Neuronal stem cell (in vitro differentiated cells): ENCODE measurements at regions not wholly inside any gene's neighbourhood (a gene's known extent, or its start where the extent isn't known, plus 50 kb on each side); places are given as distances from the start of the nearest gene placed in this dataset.

Experiments used
- DNase-seq: peaks from one replicate; pipeline ENCODE4 v3.0.0-alpha.2; 2013; ENCODE audit warnings: low spot score
- H2AFZ ChIP-seq: one replicate; pipeline ENCODE4 v1.6.1; 2013; ENCODE audit warnings: mild to moderate bottlenecking, low read length, inconsistent platforms
- H2AK5ac ChIP-seq: 2 replicates; pipeline ENCODE4 v1.6.1; 2013; ENCODE audit warnings: low read depth, mild to moderate bottlenecking, inconsistent platforms, low read length, moderate library complexity, mixed read lengths
- H2BK120ac ChIP-seq: 2 replicates; pipeline ENCODE4 v1.6.1; 2013; ENCODE audit warnings: low read depth, mild to moderate bottlenecking, inconsistent platforms, low read length, moderate library complexity, mixed read lengths
- H2BK12ac ChIP-seq: one replicate; pipeline ENCODE4 v1.6.1; 2013; ENCODE audit warnings: low read length, inconsistent platforms
- H2BK15ac ChIP-seq: 2 replicates; pipeline ENCODE4 v1.6.1; 2013; ENCODE audit warnings: mild to moderate bottlenecking, low read length, inconsistent platforms, mixed read lengths
- H2BK5ac ChIP-seq: one replicate; pipeline ENCODE4 v1.6.1; 2013; ENCODE audit warnings: inconsistent platforms, mild to moderate bottlenecking, low read length, moderate library complexity
- H3K14ac ChIP-seq: one replicate; pipeline ENCODE4 v1.6.1; 2013; ENCODE audit warnings: low read length, inconsistent platforms
- H3K18ac ChIP-seq: 2 replicates; pipeline ENCODE4 v1.6.1; 2013; ENCODE audit warnings: low read length, inconsistent platforms
- H3K23ac ChIP-seq: 2 replicates; pipeline ENCODE4 v1.6.1; 2013; ENCODE audit warnings: low read depth, mild to moderate bottlenecking, mixed read lengths, low read length, inconsistent platforms; ENCODE audit not compliant: poor library complexity
- H3K27ac ChIP-seq: replicated peaks from 3 replicates; pipeline ENCODE4 v1.5.1; 2013; ENCODE audit warnings: low read length, inconsistent platforms
- H3K27me3 ChIP-seq, 3 experiments: 2 replicates each; pipeline ENCODE4 v1.6.1; 2013; ENCODE audit warnings: low read length in 3 of 3, mild to moderate bottlenecking in 2 of 3, inconsistent platforms in 1 of 3, low read depth in 1 of 3, mixed read lengths in 1 of 3, moderate library complexity in 1 of 3; ENCODE audit not compliant: control insufficient read depth in 3 of 3, insufficient read depth in 3 of 3
- H3K36me3 ChIP-seq, 2 donors: replicated peaks in 1 of 2; 2 replicates each; pipeline ENCODE4 v1.6.1; 2013; ENCODE audit warnings: low read length in 2 of 2; ENCODE audit not compliant: control insufficient read depth in 2 of 2, insufficient read depth in 2 of 2
- H3K4ac ChIP-seq: 2 replicates; pipeline ENCODE4 v1.6.1; 2013; ENCODE audit warnings: inconsistent platforms, mild to moderate bottlenecking, low read length, moderate library complexity
- H3K4me1 ChIP-seq, 2 donors: 1 replicate in 1 of 2; 2 replicates in 1 of 2; pipeline ENCODE4 v1.6.1; 2013; ENCODE audit warnings: low read length in 2 of 2, low read depth in 1 of 2; ENCODE audit not compliant: control insufficient read depth in 2 of 2, insufficient read depth in 1 of 2
- H3K4me2 ChIP-seq: one replicate; pipeline ENCODE4 v1.6.1; 2013; ENCODE audit warnings: mild to moderate bottlenecking, low read length, inconsistent platforms; ENCODE audit not compliant: insufficient read depth, poor library complexity, severe bottlenecking
- H3K4me3 ChIP-seq, 2 donors: 2 replicates each; pipeline ENCODE4 v1.5.1; 2013; ENCODE audit warnings: low read length in 2 of 2, mild to moderate bottlenecking in 2 of 2, inconsistent platforms in 1 of 2, moderate library complexity in 1 of 2
- H3K79me1 ChIP-seq: one replicate; pipeline ENCODE4 v1.6.1; 2013; ENCODE audit warnings: low read depth, mild to moderate bottlenecking, inconsistent platforms, low read length, moderate library complexity
- H3K9ac ChIP-seq: one replicate; pipeline ENCODE4 v1.6.1; 2013; ENCODE audit warnings: mild to moderate bottlenecking, low read depth, low read length, inconsistent platforms; ENCODE audit not compliant: poor library complexity
- H3K9me3 ChIP-seq, 2 donors: replicated peaks in 1 of 2; 2 replicates each; pipeline versions ENCODE3 to v1.6.1; 2013; ENCODE audit warnings: low read length in 2 of 2, mild to moderate bottlenecking in 2 of 2, inconsistent platforms in 1 of 2, low read depth in 1 of 2, mixed read lengths in 1 of 2, moderate library complexity in 1 of 2; ENCODE audit not compliant: control insufficient read depth in 2 of 2, insufficient read depth in 1 of 2
- H4K8ac ChIP-seq: one replicate; pipeline ENCODE4 v1.6.1; 2013; ENCODE audit warnings: low read depth, mild to moderate bottlenecking, inconsistent platforms, low read length, moderate library complexity
- H4K91ac ChIP-seq: one replicate; pipeline ENCODE4 v1.6.1; 2013; ENCODE audit warnings: low read length, low read depth, mild to moderate bottlenecking, inconsistent platforms; ENCODE audit not compliant: poor library complexity
- WGBS, 2 donors: extraction: QIAGEN DNeasy Blood & Tissue Kit; methylation state at CpG; one replicate each; pipeline ENCODE4 v1.1.7; 2013; ENCODE audit warnings: missing lambda C conversion rate in 2 of 2, mixed read lengths in 1 of 2; ENCODE audit not compliant: insufficient read length in 2 of 2, insufficient replicate concordance in 1 of 2; ENCODE audit errors: extremely low coverage in 2 of 2; 5-methylcytosine and 5-hydroxymethylcytosine counted together

DNA sequence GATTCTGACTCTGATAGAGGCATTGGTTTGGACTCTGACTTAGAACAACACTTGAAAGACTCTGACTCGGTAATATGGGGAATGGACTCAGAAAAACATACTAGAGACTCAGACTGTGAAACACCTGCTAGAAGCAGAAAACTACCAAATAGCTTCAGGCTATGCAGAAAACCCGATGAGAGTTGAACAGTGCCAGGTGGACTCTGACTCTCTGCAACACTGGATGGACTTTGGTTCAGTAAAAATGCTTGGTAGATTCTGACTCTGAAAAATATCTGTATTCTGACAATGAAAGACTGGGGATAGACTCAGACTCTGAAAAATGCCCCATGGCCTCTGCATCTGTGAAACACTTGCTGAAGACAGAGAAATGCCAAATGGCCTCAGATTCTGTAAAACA is 215.1 kb upstream of the HDX start:
- Histone ChIP-seq H3K79me1 (no peaks in the 10 kb centered on the region), H2BK12ac (no peak overlapping the region), H2AK5ac (no peak overlapping the region), H4K8ac (no peak overlapping the region), H3K4me2 (no peak overlapping the region), H3K14ac (no peak overlapping the region), H4K91ac (no peak overlapping the region), H2AFZ (no peak overlapping the region), H3K27ac (no peak overlapping the region), H2BK15ac (no peak overlapping the region), H3K23ac (no peak overlapping the region), H3K4me3 (no peak overlapping the region), H3K27me3 (no peaks in the 10 kb centered on the region), H2BK120ac (no peak overlapping the region), H2BK5ac (no peak overlapping the region), H3K9me3 (no peaks in the 10 kb centered on the region), H3K36me3 (no peaks in the 10 kb centered on the region), H3K4ac (no peak overlapping the region), H3K18ac (no peak overlapping the region), H3K4me1 (no peaks in the 10 kb centered on the region), H3K9ac (no peak overlapping the region)
- DNase-seq: no peak
- no CpG with 5 or more reads among the region's 2 CpGs for WGBS, 2 donors

DNA sequence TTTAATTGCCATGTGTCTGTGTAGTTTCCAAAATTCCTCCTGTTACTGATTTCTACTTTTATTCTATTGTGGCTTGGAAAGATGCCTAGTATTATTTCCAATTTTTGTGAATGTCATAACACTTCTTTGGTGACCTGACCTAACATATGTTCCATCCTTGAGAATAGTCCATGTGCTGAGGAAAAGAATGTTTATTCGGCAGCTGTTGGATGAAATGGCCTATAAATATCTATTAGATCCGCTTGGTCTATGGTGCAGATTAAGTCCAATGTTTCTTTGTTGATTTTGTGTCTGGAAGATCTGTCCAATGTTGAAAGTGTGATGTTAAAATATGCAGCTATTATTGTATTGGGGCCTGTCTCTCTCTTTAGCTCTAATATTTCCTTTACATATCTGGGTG is 219.2 kb upstream of the HDX start:
- H3K27ac ChIP-seq: no peak overlapping the region
- H3K36me3 ChIP-seq: no peaks in the 10 kb centered on the region
- no peak overlapping the region for H3K4me2 ChIP-seq
- no CpG with 5 or more reads among the region's 2 CpGs for WGBS, 2 donors
- no peak overlapping the region for H3K9ac ChIP-seq
- no peak overlapping the region for H4K8ac ChIP-seq
- no peak overlapping the region for H2AFZ ChIP-seq
- no peak overlapping the region for H3K14ac ChIP-seq
- no peak overlapping the region for H2BK5ac ChIP-seq
- no peak overlapping the region for H2BK12ac ChIP-seq
- H3K79me1 ChIP-seq: no peaks in the 10 kb centered on the region
- no peak overlapping the region for H4K91ac ChIP-seq
- no peak overlapping the region for H2AK5ac ChIP-seq
- no peak overlapping the region for H2BK15ac ChIP-seq
- H3K9me3 ChIP-seq: no peaks in the 10 kb centered on the region
- no peak for DNase-seq
- H3K18ac ChIP-seq: no peak overlapping the region
- H3K4me3 ChIP-seq: no peak overlapping the region
- H3K4me1 ChIP-seq: no peaks in the 10 kb centered on the region
- no peak overlapping the region for H2BK120ac ChIP-seq
- no peaks in the 10 kb centered on the region for H3K27me3 ChIP-seq
- H3K23ac ChIP-seq: no peak overlapping the region
- no peak overlapping the region for H3K4ac ChIP-seq

DNA sequence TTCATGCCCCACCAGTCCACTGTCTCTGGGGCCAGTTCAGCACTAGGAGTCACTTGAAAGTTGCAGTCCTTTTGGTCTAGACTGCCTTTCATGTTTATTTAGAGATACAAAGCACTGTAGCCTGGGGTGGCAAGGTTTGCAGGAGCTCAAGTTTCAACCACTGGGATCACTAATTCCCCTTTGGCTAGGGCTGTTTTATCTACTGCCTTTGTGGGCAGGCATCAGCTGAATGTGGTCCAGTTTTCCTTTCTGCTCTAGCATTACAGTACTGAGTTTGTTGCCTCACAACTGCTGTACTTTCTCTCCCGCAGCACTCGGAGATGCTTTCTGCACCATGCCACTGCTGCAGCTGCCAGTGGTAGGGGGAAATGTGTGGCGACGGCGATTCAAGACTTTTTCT is 222.3 kb upstream of the HDX start:
- Histone ChIP-seq H3K4me3 (no peak overlapping the region), H3K9ac (no peak overlapping the region), H3K36me3 (no peaks in the 10 kb centered on the region), H3K4ac (no peak overlapping the region), H3K4me2 (no peak overlapping the region), H3K4me1 (no peaks in the 10 kb centered on the region), H3K27ac (no peak overlapping the region), H3K23ac (no peak overlapping the region), H2AFZ (no peak overlapping the region), H4K91ac (no peak overlapping the region), H4K8ac (no peak overlapping the region), H2AK5ac (no peak overlapping the region), H2BK120ac (no peak overlapping the region), H3K18ac (no peak overlapping the region), H3K27me3 (no peaks in the 10 kb centered on the region), H3K14ac (no peak overlapping the region), H2BK5ac (no peak overlapping the region), H3K9me3 (no peaks in the 10 kb centered on the region), H3K79me1 (no peaks in the 10 kb centered on the region), H2BK12ac (no peak overlapping the region), H2BK15ac (no peak overlapping the region)
- no CpG with 5 or more reads among the region's 5 CpGs for WGBS, 2 donors
- DNase-seq: no peak

DNA sequence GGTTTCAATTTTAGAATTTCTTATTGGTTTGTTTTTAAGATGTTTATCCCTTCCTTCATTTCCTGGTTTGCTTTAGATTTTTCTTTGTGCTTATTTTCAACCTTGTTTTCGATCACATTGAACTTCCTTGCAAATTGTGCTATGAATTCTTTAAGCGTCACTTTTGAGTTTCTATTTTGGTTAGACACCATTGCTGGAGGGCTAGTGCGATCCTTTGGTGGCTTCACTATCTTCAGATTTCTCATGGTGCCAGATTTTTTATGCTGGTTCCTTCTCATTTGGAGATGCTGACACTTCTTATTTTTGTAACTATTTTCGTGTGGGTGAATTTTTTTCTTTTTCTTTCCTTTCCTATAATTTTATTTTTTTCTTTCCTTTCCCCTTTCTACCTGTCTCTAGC is 227.2 kb upstream of the HDX start:
- DNase-seq: no peak
- Histone ChIP-seq H3K27me3 (no peaks in the 10 kb centered on the region), H3K18ac (no peak overlapping the region), H3K79me1 (no peaks in the 10 kb centered on the region), H2AK5ac (no peak overlapping the region), H2BK15ac (no peak overlapping the region), H3K4me3 (no peak overlapping the region), H3K4me2 (no peak overlapping the region), H2AFZ (no peak overlapping the region), H2BK5ac (no peak overlapping the region), H3K9me3 (no peaks in the 10 kb centered on the region), H3K14ac (no peak overlapping the region), H3K23ac (no peak overlapping the region), H3K9ac (no peak overlapping the region), H3K4me1 (no peaks in the 10 kb centered on the region), H3K27ac (no peak overlapping the region), H4K8ac (no peak overlapping the region), H2BK12ac (no peak overlapping the region), H3K4ac (no peak overlapping the region), H4K91ac (no peak overlapping the region), H3K36me3 (no peaks in the 10 kb centered on the region), H2BK120ac (no peak overlapping the region)
- no CpG with 5 or more reads among the region's 4 CpGs for WGBS, 2 donors
